ENCODE measurements at regions not wholly inside any gene's neighbourhood (a gene's known extent, or its start where the extent isn't known, plus 50 kb on each side); places are given as distances from the start of the nearest gene placed in this dataset.
A peak's percentile ranks its signal among the peaks of the same experiment; 100 is the strongest.
"Not testable (repeated sequence)": the region's sequence is repeated elsewhere in the genome, so short reads cannot be mapped to it uniquely, and the experiment has no call there.

GRCh38 chr7:114806590-114807162, 115.2 kb upstream of the MDFIC start:
- H3K27me3 ChIP-seq (ENCODE audit: insufficient read depth, low read length), result no peaks in the 10 kb centered on the region
- H3K9me3 ChIP-seq (ENCODE audit: insufficient read depth, low read depth, low read length), result no peaks in the 10 kb centered on the region
- no peak overlapping the region for H3K9ac ChIP-seq (ENCODE audit: low read depth, low read length)
- no peaks in the 10 kb centered on the region for H3K4me1 ChIP-seq (ENCODE audit: insufficient read depth, low read length)
- WGBS, result 95% methylated on average over 2 of the region's 2 CpGs
- no peaks in the 10 kb centered on the region for H3K36me3 ChIP-seq (ENCODE audit: insufficient read depth, low read length)
- H3K4me3 ChIP-seq (ENCODE audit: low read length), result no peak overlapping the region
- no peak overlapping the region for H3K27ac ChIP-seq (ENCODE audit: low read depth, low read length)

GRCh38 chr7:114812570-114812969, 109.3 kb upstream of the MDFIC start:
- 100% methylated on average over 1 of the region's 1 CpG for WGBS

GRCh38 chr7:114813624-114814023, 108.3 kb upstream of the MDFIC start:
- WGBS, result 96% methylated on average over 2 of the region's 3 CpGs
- Histone ChIP-seq H3K9ac (ENCODE audit: low read depth, low read length) (no peak overlapping the region), H3K9me3 (ENCODE audit: insufficient read depth, low read depth, low read length) (no peaks in the 10 kb centered on the region), H3K27me3 (ENCODE audit: insufficient read depth, low read length) (no peaks in the 10 kb centered on the region), H3K4me3 (ENCODE audit: low read length) (no peak overlapping the region), H3K27ac (ENCODE audit: low read depth, low read length) (no peak overlapping the region), H3K36me3 (ENCODE audit: insufficient read depth, low read length) (no peaks in the 10 kb centered on the region), H3K4me1 (ENCODE audit: insufficient read depth, low read length) (no peaks in the 10 kb centered on the region)

More at GRCh38 chr7:114812570-114812969, 109.3 kb upstream of the MDFIC start:
- H3K36me3 ChIP-seq (ENCODE audit: insufficient read depth, low read length), result no peaks in the 10 kb centered on the region
- H3K4me3 ChIP-seq (ENCODE audit: low read length), result no peak overlapping the region
- H3K4me1 ChIP-seq (ENCODE audit: insufficient read depth, low read length), result no peaks in the 10 kb centered on the region
- no peaks in the 10 kb centered on the region for H3K27me3 ChIP-seq (ENCODE audit: insufficient read depth, low read length)
- H3K9ac ChIP-seq (ENCODE audit: low read depth, low read length), result no peak overlapping the region
- no peak overlapping the region for H3K27ac ChIP-seq (ENCODE audit: low read depth, low read length)
- H3K9me3 ChIP-seq (ENCODE audit: insufficient read depth, low read depth, low read length), result no peaks in the 10 kb centered on the region

- H3K9me3 ChIP-seq (ENCODE audit: insufficient read depth, low read depth, low read length); H3K4me3 ChIP-seq (ENCODE audit: low read length); H3K27me3 ChIP-seq (ENCODE audit: insufficient read depth, low read length); H3K9ac ChIP-seq (ENCODE audit: low read depth, low read length); H3K36me3 ChIP-seq (ENCODE audit: insufficient read depth, low read length); H3K4me1 ChIP-seq (ENCODE audit: insufficient read depth, low read length); H3K27ac ChIP-seq (ENCODE audit: low read depth, low read length): not testable (repeated sequence)
- WGBS, result 96% methylated on average over 7 of the region's 7 CpGs
These were observed 104.9 kb upstream of the MDFIC start for GRCh38 chr7:114817036-114817435.

- Histone ChIP-seq H3K36me3 (ENCODE audit: insufficient read depth, low read length) (no peaks in the 10 kb centered on the region), H3K9me3 (ENCODE audit: insufficient read depth, low read depth, low read length) (no peaks in the 10 kb centered on the region), H3K27ac (ENCODE audit: low read depth, low read length) (no peak overlapping the region), H3K4me3 (ENCODE audit: low read length) (no peak overlapping the region), H3K9ac (ENCODE audit: low read depth, low read length) (no peak overlapping the region), H3K27me3 (ENCODE audit: insufficient read depth, low read length) (no peaks in the 10 kb centered on the region), H3K4me1 (ENCODE audit: insufficient read depth, low read length) (peaks cover 22% of the 10 kb centered on the region)
- WGBS, result 86% methylated on average over 3 of the region's 3 CpGs
These were observed 103.4 kb upstream of the MDFIC start for GRCh38 chr7:114818501-114818900.

GRCh38 chr7:114819616-114820362, 102.1 kb upstream of the MDFIC start:
- 91% methylated on average over 3 of the region's 3 CpGs for WGBS
- H3K27me3 ChIP-seq (ENCODE audit: insufficient read depth, low read length), result no peaks in the 10 kb centered on the region
- H3K9me3 ChIP-seq (ENCODE audit: insufficient read depth, low read depth, low read length), result no peaks in the 10 kb centered on the region
- H3K27ac ChIP-seq (ENCODE audit: low read depth, low read length), result no peak overlapping the region
- H3K4me3 ChIP-seq (ENCODE audit: low read length), result no peak overlapping the region
- no peak overlapping the region for H3K9ac ChIP-seq (ENCODE audit: low read depth, low read length)
- no peaks in the 10 kb centered on the region for H3K36me3 ChIP-seq (ENCODE audit: insufficient read depth, low read length)
- H3K4me1 ChIP-seq (ENCODE audit: insufficient read depth, low read length), result peaks cover 28% of the 10 kb centered on the region

GRCh38 chr7:114821030-114821900, 100.6 kb upstream of the MDFIC start:
- no peaks in the 10 kb centered on the region for H3K36me3 ChIP-seq (ENCODE audit: insufficient read depth, low read length)
- 90% methylated on average over 5 of the region's 6 CpGs for WGBS
- H3K27me3 ChIP-seq (ENCODE audit: insufficient read depth, low read length), result no peaks in the 10 kb centered on the region
- H3K9ac ChIP-seq (ENCODE audit: low read depth, low read length), result no peak overlapping the region
- no peaks in the 10 kb centered on the region for H3K9me3 ChIP-seq (ENCODE audit: insufficient read depth, low read depth, low read length)
- H3K4me1 ChIP-seq (ENCODE audit: insufficient read depth, low read length), result peaks cover 35% of the 10 kb centered on the region
- H3K4me3 ChIP-seq (ENCODE audit: low read length), result no peak overlapping the region
- no peak overlapping the region for H3K27ac ChIP-seq (ENCODE audit: low read depth, low read length)

- Histone ChIP-seq H3K4me3 (ENCODE audit: low read length) (no peak overlapping the region), H3K27me3 (ENCODE audit: insufficient read depth, low read length) (no peaks in the 10 kb centered on the region), H3K9me3 (ENCODE audit: insufficient read depth, low read depth, low read length) (peaks cover 6% of the 10 kb centered on the region; the same call in 1 of the 2 replicates), H3K27ac (ENCODE audit: low read depth, low read length) (peak overlapping the region; percentile 7; the same call in 1 of the 2 replicates), H3K36me3 (ENCODE audit: insufficient read depth, low read length) (no peaks in the 10 kb centered on the region), H3K9ac (ENCODE audit: low read depth, low read length) (no peak overlapping the region), H3K4me1 (ENCODE audit: insufficient read depth, low read length) (peaks cover 35% of the 10 kb centered on the region)
- WGBS, result 62% methylated on average over 1 of the region's 1 CpG
These were observed 99.8 kb upstream of the MDFIC start for GRCh38 chr7:114822131-114822530.

GRCh38 chr7:114822844-114823243, 99.0 kb upstream of the MDFIC start:
- no peaks in the 10 kb centered on the region for H3K36me3 ChIP-seq (ENCODE audit: insufficient read depth, low read length)
- H3K27me3 ChIP-seq (ENCODE audit: insufficient read depth, low read length), result no peaks in the 10 kb centered on the region
- peaks cover 10% of the 10 kb centered on the region; the same call in 1 of the 2 replicates for H3K9me3 ChIP-seq (ENCODE audit: insufficient read depth, low read depth, low read length)
- 93% methylated on average over 2 of the region's 2 CpGs for WGBS
- peak overlapping the region; percentile 68; the same call in 1 of the 2 replicates for H3K27ac ChIP-seq (ENCODE audit: low read depth, low read length)
- H3K4me3 ChIP-seq (ENCODE audit: low read length), result no peak overlapping the region
- H3K4me1 ChIP-seq (ENCODE audit: insufficient read depth, low read length), result peaks cover 35% of the 10 kb centered on the region
- no peak overlapping the region for H3K9ac ChIP-seq (ENCODE audit: low read depth, low read length)

GRCh38 chr7:114823290-114823689, 98.6 kb upstream of the MDFIC start:
- Histone ChIP-seq H3K27me3 (ENCODE audit: insufficient read depth, low read length) (no peaks in the 10 kb centered on the region), H3K4me3 (ENCODE audit: low read length) (no peak overlapping the region), H3K9ac (ENCODE audit: low read depth, low read length) (no peak overlapping the region), H3K36me3 (ENCODE audit: insufficient read depth, low read length) (no peaks in the 10 kb centered on the region), H3K27ac (ENCODE audit: low read depth, low read length) (peak overlapping the region; percentile 68; the same call in 1 of the 2 replicates), H3K4me1 (ENCODE audit: insufficient read depth, low read length) (peaks cover 35% of the 10 kb centered on the region), H3K9me3 (ENCODE audit: insufficient read depth, low read depth, low read length) (peaks cover 10% of the 10 kb centered on the region; the same call in 1 of the 2 replicates)
- WGBS, result 87% methylated on average over 1 of the region's 1 CpG

GRCh38 chr7:114825423-114825951, 96.4 kb upstream of the MDFIC start:
- Histone ChIP-seq H3K4me1 (ENCODE audit: insufficient read depth, low read length) (peaks cover 35% of the 10 kb centered on the region), H3K27me3 (ENCODE audit: insufficient read depth, low read length) (no peaks in the 10 kb centered on the region), H3K4me3 (ENCODE audit: low read length) (no peak overlapping the region), H3K9ac (ENCODE audit: low read depth, low read length) (no peak overlapping the region), H3K27ac (ENCODE audit: low read depth, low read length) (peak overlapping the region; percentile 81; the same call in 1 of the 2 replicates), H3K36me3 (ENCODE audit: insufficient read depth, low read length) (no peaks in the 10 kb centered on the region), H3K9me3 (ENCODE audit: insufficient read depth, low read depth, low read length) (peaks cover 10% of the 10 kb centered on the region; the same call in 1 of the 2 replicates)
- 60% methylated on average over 1 of the region's 3 CpGs for WGBS
